Left lung (tissue), 4 donors: ENCODE measurements at regions not wholly inside any gene's neighbourhood (a gene's known extent, or its start where the extent isn't known, plus 50 kb on each side); places are given as distances from the start of the nearest gene placed in this dataset.

ENCODE experiments used
- ATAC-seq: fragments of 200-7000 bp; cut with Tn5 transposase; one replicate; pipeline ENCODE4 v1.9.1; 2020; ENCODE audit warnings: moderate library complexity
- DNase-seq, 4 donors: peaks; one replicate each; pipeline ENCODE4 v3.0.0-alpha.2; 2013 to 2020
- H3K27ac ChIP-seq, 2 donors: fragments of 200-600 bp; sonication (generic) in 1 of 2; one replicate each; pipeline versions ENCODE4 v1.5.0 to v1.8.0; 2020 to 2021
- H3K27me3 ChIP-seq, 2 donors: fragments of 200-600 bp; sonication (generic) in 1 of 2; one replicate each; pipeline versions ENCODE4 v1.5.0 to v1.8.0; 2020 to 2021
- H3K36me3 ChIP-seq, 2 donors: fragments of 200-600 bp; sonication (generic) in 1 of 2; one replicate each; pipeline versions ENCODE4 v1.5.0 to v1.8.0; 2020 to 2021
- H3K4me1 ChIP-seq, 2 donors: fragments of 200-600 bp; one replicate each; pipeline ENCODE4 v1.8.0; 2021
- H3K4me3 ChIP-seq, 2 donors: fragments of 200-600 bp; sonication (generic) in 1 of 2; one replicate each; pipeline versions ENCODE4 v1.5.0 to v1.8.0; 2020 to 2021; ENCODE audit warnings: mild to moderate bottlenecking in 1 of 2
- H3K9me3 ChIP-seq, 2 donors: fragments of 200-600 bp; sonication (generic) in 1 of 2; one replicate each; pipeline versions ENCODE4 v1.5.0 to v1.8.0; 2020 to 2021
- CTCF ChIP-seq, 2 donors: fragments of 200-600 bp; sonication (generic) in 1 of 2; IDR thresholded peaks; one replicate each; pipeline versions ENCODE4 v1.5.0 to v1.8.0; 2021; ENCODE audit warnings: antibody characterized with exemption in 2 of 2
- intact Hi-C, 2 donors: fragments of 100-400 bp; cut with DNase I; formaldehyde crosslinking; loops; one replicate each; pipeline versions ENCODE4 v1.11.2 to v1.14.2; 2022
- donor health status: DM: no; HTN: yes; CAD: no.
- donor health status: DM: no; HTN: no; CAD: no.

GRCh38 chr3:180161770-180162169, 125.0 kb upstream of the PEX5L start:
- no peaks in the 10 kb centered on the region for H3K27me3 ChIP-seq
- intact Hi-C loops = no loop called here
- H3K36me3 ChIP-seq = no peaks in the 10 kb centered on the region
- no peak for ATAC-seq
- no peaks in the 10 kb centered on the region for H3K4me1 ChIP-seq
- no peak overlapping the region for H3K4me3 ChIP-seq
- TF ChIP-seq CTCF (IDR thresholded peaks at IDR 0.05) = no peak
- no peak overlapping the region for H3K27ac ChIP-seq
- peaks cover 0 to 8% of the 10 kb centered on the region in 2 donors for H3K9me3 ChIP-seq
- DNase-seq = no peak

GRCh38 chr3:180175572-180175971, 138.8 kb upstream of the PEX5L start:
- Histone ChIP-seq H3K4me1 (no peaks in the 10 kb centered on the region), H3K36me3 (no peaks in the 10 kb centered on the region), H3K9me3 (no peaks in the 10 kb centered on the region), H3K4me3 (no peak overlapping the region), H3K27ac (no peak overlapping the region), H3K27me3 (no peaks in the 10 kb centered on the region)
- ATAC-seq (no peak), DNase-seq (no peak)
- intact Hi-C loops = no loop called here
- TF ChIP-seq CTCF (IDR thresholded peaks at IDR 0.05) = no peak

GRCh38 chr3:180176059-180176458, 139.3 kb upstream of the PEX5L start:
- Histone ChIP-seq H3K36me3 (no peaks in the 10 kb centered on the region), H3K27me3 (no peaks in the 10 kb centered on the region), H3K4me1 (no peaks in the 10 kb centered on the region), H3K4me3 (no peak overlapping the region), H3K9me3 (no peaks in the 10 kb centered on the region), H3K27ac (no peak overlapping the region)
- ATAC-seq (no peak), DNase-seq (no peak)
- intact Hi-C loops = no loop called here
- TF ChIP-seq CTCF (IDR thresholded peaks at IDR 0.05) = no peak

- Histone ChIP-seq H3K27ac (no peak overlapping the region), H3K27me3 (no peaks in the 10 kb centered on the region), H3K4me3 (no peak overlapping the region), H3K36me3 (no peaks in the 10 kb centered on the region), H3K9me3 (no peaks in the 10 kb centered on the region), H3K4me1 (no peaks in the 10 kb centered on the region)
- DNase-seq (no peak), ATAC-seq (no peak)
- no peak for TF ChIP-seq CTCF (IDR thresholded peaks at IDR 0.05)
- intact Hi-C loops = no loop called here
Observed at GRCh38 chr3:180177255-180177654, 140.5 kb upstream of the PEX5L start.

- no peaks in the 10 kb centered on the region for H3K36me3 ChIP-seq
- ATAC-seq = no peak
- DNase-seq = no peak
- no peak for TF ChIP-seq CTCF (IDR thresholded peaks at IDR 0.05)
- H3K27me3 ChIP-seq = no peaks in the 10 kb centered on the region
- no peaks in the 10 kb centered on the region for H3K4me1 ChIP-seq
- intact Hi-C loops = no loop called here
- no peaks in the 10 kb centered on the region for H3K9me3 ChIP-seq
- no peak overlapping the region for H3K27ac ChIP-seq
- no peak overlapping the region for H3K4me3 ChIP-seq
Observed at GRCh38 chr3:180179562-180179961, 142.8 kb upstream of the PEX5L start.
